HUES64 (cell line): ENCODE measurements at regions not wholly inside any gene's neighbourhood (a gene's known extent, or its start where the extent isn't known, plus 50 kb on each side); places are given as distances from the start of the nearest gene placed in this dataset.

Source experiments
- H3K27ac ChIP-seq: 2 replicates; pipeline ENCODE4 v1.7.0; 2013; ENCODE audit warnings: low read depth, low read length, inconsistent platforms
- H3K27me3 ChIP-seq: 2 replicates; pipeline ENCODE4 v1.6.1; 2013; ENCODE audit warnings: mild to moderate bottlenecking, low read length; ENCODE audit not compliant: insufficient read depth
- H3K36me3 ChIP-seq: 2 replicates; pipeline ENCODE4 v1.6.1; 2013; ENCODE audit warnings: mild to moderate bottlenecking, low read length; ENCODE audit not compliant: insufficient read depth
- H3K4me1 ChIP-seq: 2 replicates; pipeline ENCODE4 v1.6.1; 2013; ENCODE audit warnings: mild to moderate bottlenecking, low read length, moderate library complexity; ENCODE audit not compliant: insufficient read depth
- H3K4me3 ChIP-seq: 2 replicates; pipeline ENCODE4 v1.5.1; 2013; ENCODE audit warnings: mild to moderate bottlenecking, low read length, moderate library complexity
- H3K9ac ChIP-seq: 2 replicates; pipeline ENCODE4 v1.6.1; 2013; ENCODE audit warnings: mild to moderate bottlenecking, low read depth, low read length
- H3K9me3 ChIP-seq: 2 replicates; pipeline ENCODE4 v1.6.1; 2013; ENCODE audit warnings: low read depth, low read length; ENCODE audit not compliant: insufficient read depth
- WGBS: fragments of 150-250, 120-280 bp; methylation state at CpG from one replicate; pipeline ENCODE4 v1.1.7; 2013; ENCODE audit warnings: missing lambda C conversion rate; 5-methylcytosine and 5-hydroxymethylcytosine counted together

GRCh38 chr1:194818674-194819073, 1632.3 kb upstream of the B3GALT2 start:
- no peaks in the 10 kb centered on the region for H3K9me3 ChIP-seq
- H3K36me3 ChIP-seq: no peaks in the 10 kb centered on the region
- no peak overlapping the region for H3K9ac ChIP-seq
- H3K27me3 ChIP-seq: no peaks in the 10 kb centered on the region
- H3K4me3 ChIP-seq: no peak overlapping the region
- H3K27ac ChIP-seq: no peak overlapping the region
- H3K4me1 ChIP-seq: no peaks in the 10 kb centered on the region
- WGBS: 96% methylated on average over 2 of the region's 2 CpGs

GRCh38 chr1:194816859-194817258, 1630.4 kb upstream of the B3GALT2 start:
- WGBS: 87% methylated on average over 2 of the region's 2 CpGs
- Histone ChIP-seq H3K4me1 (no peaks in the 10 kb centered on the region), H3K36me3 (no peaks in the 10 kb centered on the region), H3K27me3 (no peaks in the 10 kb centered on the region), H3K27ac (no peak overlapping the region), H3K9ac (no peak overlapping the region), H3K4me3 (no peak overlapping the region), H3K9me3 (no peaks in the 10 kb centered on the region)

- Histone ChIP-seq H3K9ac (no peak overlapping the region), H3K27me3 (no peaks in the 10 kb centered on the region), H3K4me3 (no peak overlapping the region), H3K9me3 (no peaks in the 10 kb centered on the region), H3K36me3 (no peaks in the 10 kb centered on the region), H3K27ac (no peak overlapping the region), H3K4me1 (no peaks in the 10 kb centered on the region)
- no CpG with 5 or more reads among the region's 1 CpG for WGBS
Observed at GRCh38 chr1:194813096-194813495, 1626.7 kb upstream of the B3GALT2 start.

GRCh38 chr1:194809665-194810064, 1623.3 kb upstream of the B3GALT2 start:
- WGBS: 91% methylated on average over 1 of the region's 1 CpG
- Histone ChIP-seq H3K36me3 (no peaks in the 10 kb centered on the region), H3K9me3 (peaks cover 8% of the 10 kb centered on the region; the same call in 1 of the 2 replicates), H3K4me1 (no peaks in the 10 kb centered on the region), H3K27ac (no peak overlapping the region), H3K4me3 (no peak overlapping the region), H3K27me3 (no peaks in the 10 kb centered on the region), H3K9ac (no peak overlapping the region)

GRCh38 chr1:194809215-194809614, 1622.8 kb upstream of the B3GALT2 start:
- H3K27ac ChIP-seq: no peak overlapping the region
- H3K4me1 ChIP-seq: no peaks in the 10 kb centered on the region
- peaks cover 8% of the 10 kb centered on the region; the same call in 1 of the 2 replicates for H3K9me3 ChIP-seq
- H3K27me3 ChIP-seq: no peaks in the 10 kb centered on the region
- no peaks in the 10 kb centered on the region for H3K36me3 ChIP-seq
- no peak overlapping the region for H3K4me3 ChIP-seq
- no peak overlapping the region for H3K9ac ChIP-seq
- 95% methylated on average over 3 of the region's 3 CpGs for WGBS

GRCh38 chr1:194807530-194808220, 1621.3 kb upstream of the B3GALT2 start:
- WGBS: 100% methylated on average over 1 of the region's 1 CpG
- no peak overlapping the region for H3K9ac ChIP-seq
- no peaks in the 10 kb centered on the region for H3K4me1 ChIP-seq

GRCh38 chr1:194802572-194802971, 1616.2 kb upstream of the B3GALT2 start:
- H3K36me3 ChIP-seq: no peaks in the 10 kb centered on the region
- WGBS: 89% methylated on average over 3 of the region's 3 CpGs
- no peak overlapping the region for H3K4me3 ChIP-seq
- peaks cover 4% of the 10 kb centered on the region; the same call in 1 of the 2 replicates for H3K9me3 ChIP-seq
- H3K27ac ChIP-seq: no peak overlapping the region
- no peaks in the 10 kb centered on the region for H3K27me3 ChIP-seq
- no peak overlapping the region for H3K9ac ChIP-seq
- H3K4me1 ChIP-seq: no peaks in the 10 kb centered on the region

More at GRCh38 chr1:194807530-194808220, 1621.3 kb upstream of the B3GALT2 start:
- Histone ChIP-seq H3K27ac (no peak overlapping the region), H3K27me3 (no peaks in the 10 kb centered on the region), H3K4me3 (no peak overlapping the region), H3K9me3 (peaks cover 8% of the 10 kb centered on the region; the same call in 1 of the 2 replicates), H3K36me3 (no peaks in the 10 kb centered on the region)

- WGBS: 82% methylated on average over 2 of the region's 4 CpGs
- H3K4me3 ChIP-seq: no peak overlapping the region
- H3K27me3 ChIP-seq: no peaks in the 10 kb centered on the region
- H3K9me3 ChIP-seq: no peaks in the 10 kb centered on the region
- no peaks in the 10 kb centered on the region for H3K4me1 ChIP-seq
- H3K27ac ChIP-seq: no peak overlapping the region
- H3K36me3 ChIP-seq: no peaks in the 10 kb centered on the region
- H3K9ac ChIP-seq: no peak overlapping the region
Observed at GRCh38 chr1:194795917-194796593, 1609.6 kb upstream of the B3GALT2 start.

GRCh38 chr1:194787001-194787400, 1600.6 kb upstream of the B3GALT2 start:
- WGBS: 93% methylated on average over 2 of the region's 3 CpGs
- Histone ChIP-seq H3K9me3 (no peaks in the 10 kb centered on the region), H3K27ac (no peak overlapping the region), H3K9ac (no peak overlapping the region), H3K36me3 (no peaks in the 10 kb centered on the region), H3K27me3 (no peaks in the 10 kb centered on the region), H3K4me1 (no peaks in the 10 kb centered on the region), H3K4me3 (no peak overlapping the region)

GRCh38 chr1:194786027-194786426, 1599.6 kb upstream of the B3GALT2 start:
- no peak overlapping the region for H3K4me3 ChIP-seq
- no peak overlapping the region for H3K9ac ChIP-seq
- 91% methylated on average over 4 of the region's 4 CpGs for WGBS
- H3K9me3 ChIP-seq: no peaks in the 10 kb centered on the region
- no peaks in the 10 kb centered on the region for H3K27me3 ChIP-seq
- no peaks in the 10 kb centered on the region for H3K36me3 ChIP-seq
- no peak overlapping the region for H3K27ac ChIP-seq
- no peaks in the 10 kb centered on the region for H3K4me1 ChIP-seq

- WGBS: 46% methylated on average over 3 of the region's 3 CpGs
- no peaks in the 10 kb centered on the region for H3K27me3 ChIP-seq
Observed at GRCh38 chr1:194776657-194777056, 1590.2 kb upstream of the B3GALT2 start.

More at GRCh38 chr1:194776657-194777056, 1590.2 kb upstream of the B3GALT2 start:
- no peak overlapping the region for H3K27ac ChIP-seq
- H3K9me3 ChIP-seq: no peaks in the 10 kb centered on the region
- no peak overlapping the region for H3K9ac ChIP-seq
- H3K4me1 ChIP-seq: no peaks in the 10 kb centered on the region
- no peaks in the 10 kb centered on the region for H3K36me3 ChIP-seq
- no peak overlapping the region for H3K4me3 ChIP-seq
